Thyroid gland (tissue), 4 donors: ENCODE measurements at regions not wholly inside any gene's neighbourhood (a gene's known extent, or its start where the extent isn't known, plus 50 kb on each side); places are given as distances from the start of the nearest gene placed in this dataset.

Experiments used
- POLR2A ChIP-seq, 2 donors: fragments of 450-650 bp; IDR thresholded peaks; one replicate each; pipeline ENCODE4 v1.6.1; 2017; ENCODE audit warnings: antibody characterized with exemption in 2 of 2, mild to moderate bottlenecking in 2 of 2, moderate library complexity in 1 of 2
- TF ChIP-seq, protein P1 (sequence below), 6 experiments: fragments of 200-600 bp in 3 of 6; fragments of 450-650 bp in 3 of 6; sonication (generic) in 3 of 6; IDR thresholded peaks; one replicate each; pipeline ENCODE4 v1.5.1; 2016 to 2019; ENCODE audit warnings: antibody characterized with exemption in 6 of 6, mild to moderate bottlenecking in 2 of 6, inconsistent platforms in 1 of 6, moderate library complexity in 1 of 6

- TF ChIP-seq, protein P1, sequence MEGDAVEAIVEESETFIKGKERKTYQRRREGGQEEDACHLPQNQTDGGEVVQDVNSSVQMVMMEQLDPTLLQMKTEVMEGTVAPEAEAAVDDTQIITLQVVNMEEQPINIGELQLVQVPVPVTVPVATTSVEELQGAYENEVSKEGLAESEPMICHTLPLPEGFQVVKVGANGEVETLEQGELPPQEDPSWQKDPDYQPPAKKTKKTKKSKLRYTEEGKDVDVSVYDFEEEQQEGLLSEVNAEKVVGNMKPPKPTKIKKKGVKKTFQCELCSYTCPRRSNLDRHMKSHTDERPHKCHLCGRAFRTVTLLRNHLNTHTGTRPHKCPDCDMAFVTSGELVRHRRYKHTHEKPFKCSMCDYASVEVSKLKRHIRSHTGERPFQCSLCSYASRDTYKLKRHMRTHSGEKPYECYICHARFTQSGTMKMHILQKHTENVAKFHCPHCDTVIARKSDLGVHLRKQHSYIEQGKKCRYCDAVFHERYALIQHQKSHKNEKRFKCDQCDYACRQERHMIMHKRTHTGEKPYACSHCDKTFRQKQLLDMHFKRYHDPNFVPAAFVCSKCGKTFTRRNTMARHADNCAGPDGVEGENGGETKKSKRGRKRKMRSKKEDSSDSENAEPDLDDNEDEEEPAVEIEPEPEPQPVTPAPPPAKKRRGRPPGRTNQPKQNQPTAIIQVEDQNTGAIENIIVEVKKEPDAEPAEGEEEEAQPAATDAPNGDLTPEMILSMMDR (IDR thresholded peaks at IDR 0.05) = no peak
- no peak for TF ChIP-seq POLR2A (IDR thresholded peaks at IDR 0.05)
Observed at GRCh38 chr10:84675060-84675459, 346.7 kb downstream of the CCSER2 start.
